ENCODE measurements at regions not wholly inside any gene's neighbourhood (a gene's known extent, or its start where the extent isn't known, plus 50 kb on each side); places are given as distances from the start of the nearest gene placed in this dataset.

- H3K27me3 ChIP-seq: no peaks in the 10 kb centered on the region
- no peak overlapping the region for H3K4me3 ChIP-seq (replicated peaks in 1 of 3)
- intact Hi-C loops (cut with DNase I): no loop called here
- no peaks in the 10 kb centered on the region for H3K4me1 ChIP-seq
- 92 to 95% methylated on average over 2 of the region's 2 CpGs for WGBS, 2 donors
- H3K36me3 ChIP-seq: no peaks in the 10 kb centered on the region
- TF ChIP-seq CTCF (IDR thresholded peaks at IDR 0.05) (no peak), POLR2A (IDR thresholded peaks at IDR 0.05) (no peak)
- H3K9me3 ChIP-seq: no peaks in the 10 kb centered on the region
- H3K27ac ChIP-seq: no peak overlapping the region
- DNase-seq: no peak
These were observed 66.4 kb upstream of the PIK3R1 start for GRCh38 chr5:68149189-68149588.

- Histone ChIP-seq H3K9me3 (no peaks in the 10 kb centered on the region), H3K4me3 (replicated peaks in 1 of 3) (no peak overlapping the region), H3K4me1 (no peaks in the 10 kb centered on the region), H3K36me3 (no peaks in the 10 kb centered on the region), H3K27me3 (no peaks in the 10 kb centered on the region), H3K27ac (no peak overlapping the region)
- TF ChIP-seq POLR2A (IDR thresholded peaks at IDR 0.05) (no peak), CTCF (IDR thresholded peaks at IDR 0.05) (no peak)
- intact Hi-C loops (cut with DNase I): no loop called here
- no peak for DNase-seq
- WGBS, 2 donors: 57 to 63% methylated on average over 3 of the region's 3 CpGs
These were observed 67.5 kb upstream of the PIK3R1 start for GRCh38 chr5:68148096-68148495.

DNA sequence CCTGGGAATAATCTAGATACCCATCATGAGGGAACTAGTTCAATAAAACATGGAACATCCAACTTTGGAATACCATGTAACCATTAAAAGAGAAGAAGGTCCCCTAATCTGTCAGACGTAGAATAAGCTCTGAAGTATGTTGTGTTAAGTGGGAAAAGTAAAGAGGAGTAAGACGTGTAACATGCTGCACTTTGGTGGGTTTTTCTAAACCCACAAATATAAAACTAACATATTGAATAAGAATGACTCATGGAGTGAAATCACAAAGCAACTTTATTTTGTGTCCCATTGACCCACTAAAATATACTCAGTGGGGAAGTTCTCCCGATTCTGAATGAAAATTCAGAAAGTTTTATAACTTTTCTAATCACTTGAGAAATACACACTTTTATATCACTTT lies 67.9 kb upstream of the PIK3R1 start:
- no peaks in the 10 kb centered on the region for H3K27me3 ChIP-seq
- intact Hi-C loops (cut with DNase I): no loop called here
- no peaks in the 10 kb centered on the region for H3K9me3 ChIP-seq
- H3K36me3 ChIP-seq: no peaks in the 10 kb centered on the region
- no peaks in the 10 kb centered on the region for H3K4me1 ChIP-seq
- 78 to 88% methylated on average over 3 of the region's 3 CpGs for WGBS, 2 donors
- H3K4me3 ChIP-seq (replicated peaks in 1 of 3): no peak overlapping the region
- TF ChIP-seq CTCF (IDR thresholded peaks at IDR 0.05): no peak
- no peak for TF ChIP-seq POLR2A (IDR thresholded peaks at IDR 0.05)
- no peak overlapping the region for H3K27ac ChIP-seq
- DNase-seq: no peak

- Histone ChIP-seq H3K4me1 (peaks cover 0 to 8% of the 10 kb centered on the region in 2 donors), H3K27ac (peak overlapping the region in 2 of 3 donors; percentile 40 to 47), H3K4me3 (replicated peaks in 1 of 3) (no peak overlapping the region), H3K9me3 (no peaks in the 10 kb centered on the region), H3K36me3 (no peaks in the 10 kb centered on the region), H3K27me3 (no peaks in the 10 kb centered on the region)
- DNase-seq: peak in 1 of 2 donors; percentile 19
- intact Hi-C loops (cut with DNase I): no loop called here
- 46 to 60% methylated on average over 4 of the region's 4 CpGs for WGBS, 2 donors
- TF ChIP-seq CTCF (IDR thresholded peaks at IDR 0.05) (no peak), POLR2A (IDR thresholded peaks at IDR 0.05) (no peak)
These were observed 74.1 kb upstream of the PIK3R1 start for GRCh38 chr5:68141494-68141893.

DNA sequence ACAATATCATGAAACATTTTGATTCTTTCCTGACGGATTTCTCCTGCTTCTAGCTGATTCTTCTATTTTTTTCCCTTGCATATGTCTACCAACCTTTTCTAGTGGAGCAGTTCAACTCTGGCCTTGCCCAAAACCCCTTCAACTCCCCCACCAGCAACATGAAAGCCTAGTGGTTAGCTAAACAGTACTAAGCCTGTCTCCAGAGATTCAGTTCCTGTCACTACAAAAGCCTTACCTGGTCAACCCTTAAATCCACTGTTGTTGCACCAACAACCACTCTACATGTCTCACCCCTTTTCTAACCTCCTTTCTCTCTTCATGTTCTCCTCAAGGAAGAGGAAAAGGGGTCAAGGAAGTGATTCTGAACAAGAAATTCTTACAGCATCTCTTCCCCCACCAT lies 74.8 kb upstream of the PIK3R1 start:
- TF ChIP-seq POLR2A (IDR thresholded peaks at IDR 0.05): no peak
- TF ChIP-seq CTCF (IDR thresholded peaks at IDR 0.05): no peak
- H3K27me3 ChIP-seq: no peaks in the 10 kb centered on the region
- DNase-seq: no peak
- H3K9me3 ChIP-seq: no peaks in the 10 kb centered on the region
- intact Hi-C loops (cut with DNase I): no loop called here
- H3K27ac ChIP-seq: no peak overlapping the region
- H3K4me3 ChIP-seq (replicated peaks in 1 of 3): no peak overlapping the region
- H3K36me3 ChIP-seq: no peaks in the 10 kb centered on the region
- H3K4me1 ChIP-seq: peaks cover 0 to 8% of the 10 kb centered on the region in 2 donors
- WGBS, 2 donors: 90 to 96% methylated on average over 1 of the region's 1 CpG
